GM10266 (cell line): ENCODE measurements at regions not wholly inside any gene's neighbourhood (a gene's known extent, or its start where the extent isn't known, plus 50 kb on each side); places are given as distances from the start of the nearest gene placed in this dataset.

Source experiments
- DNase-seq: peaks from one replicate; pipeline ENCODE4 v3.0.0; 2012; ENCODE audit errors: extremely low spot score
- TF ChIP-seq, protein P1 (sequence below): IDR thresholded peaks from 2 replicates; pipeline ENCODE4 v1.5.1; 2012; ENCODE audit warnings: mild to moderate bottlenecking, low read depth; ENCODE audit not compliant: control insufficient read depth, insufficient read depth; ENCODE audit errors: missing control alignments

DNA sequence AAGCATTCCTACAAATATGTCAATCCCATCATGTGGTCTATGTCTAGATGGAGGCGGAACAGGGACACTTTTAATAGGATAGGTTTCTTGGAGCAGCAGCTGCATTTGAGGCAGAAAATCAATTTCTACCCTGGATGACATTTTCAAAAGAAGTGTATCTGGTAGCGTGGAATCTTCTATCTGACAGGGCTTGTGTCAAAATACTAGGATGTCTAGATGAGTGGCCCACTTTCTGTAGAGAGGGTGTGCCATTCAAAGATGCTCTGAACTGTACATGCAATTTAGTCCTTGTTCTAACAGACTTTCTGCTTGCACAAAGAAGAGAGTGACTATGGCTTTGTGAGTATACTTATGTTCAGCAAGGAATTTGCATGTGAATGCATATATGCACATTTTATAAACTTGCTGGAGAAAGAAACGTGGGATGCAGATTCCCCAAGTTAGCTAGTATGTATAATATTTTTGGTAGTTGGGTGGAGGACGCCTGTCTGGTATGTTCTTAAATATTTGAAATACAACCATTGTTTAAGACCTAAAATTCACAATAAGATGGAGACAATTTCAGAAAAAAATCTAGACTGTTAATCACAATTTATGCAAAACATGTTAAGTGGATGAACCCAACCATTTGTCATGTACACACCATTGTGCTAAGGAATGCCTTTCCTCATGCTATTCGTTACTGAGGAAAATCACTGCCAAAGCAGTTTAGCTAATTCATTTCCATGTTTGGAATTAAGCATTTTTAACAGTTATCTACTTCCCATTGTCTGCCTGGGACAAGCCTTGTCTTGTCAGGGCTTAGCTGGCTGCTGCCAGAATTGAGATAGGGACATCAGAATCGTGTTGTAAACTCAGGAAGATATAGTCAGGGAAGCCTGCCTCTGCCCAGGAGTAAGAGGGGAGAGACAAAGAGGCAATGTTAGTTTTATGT is 129.1 kb upstream of the MEF2C start:
- no peak for DNase-seq
- TF ChIP-seq, protein P1, sequence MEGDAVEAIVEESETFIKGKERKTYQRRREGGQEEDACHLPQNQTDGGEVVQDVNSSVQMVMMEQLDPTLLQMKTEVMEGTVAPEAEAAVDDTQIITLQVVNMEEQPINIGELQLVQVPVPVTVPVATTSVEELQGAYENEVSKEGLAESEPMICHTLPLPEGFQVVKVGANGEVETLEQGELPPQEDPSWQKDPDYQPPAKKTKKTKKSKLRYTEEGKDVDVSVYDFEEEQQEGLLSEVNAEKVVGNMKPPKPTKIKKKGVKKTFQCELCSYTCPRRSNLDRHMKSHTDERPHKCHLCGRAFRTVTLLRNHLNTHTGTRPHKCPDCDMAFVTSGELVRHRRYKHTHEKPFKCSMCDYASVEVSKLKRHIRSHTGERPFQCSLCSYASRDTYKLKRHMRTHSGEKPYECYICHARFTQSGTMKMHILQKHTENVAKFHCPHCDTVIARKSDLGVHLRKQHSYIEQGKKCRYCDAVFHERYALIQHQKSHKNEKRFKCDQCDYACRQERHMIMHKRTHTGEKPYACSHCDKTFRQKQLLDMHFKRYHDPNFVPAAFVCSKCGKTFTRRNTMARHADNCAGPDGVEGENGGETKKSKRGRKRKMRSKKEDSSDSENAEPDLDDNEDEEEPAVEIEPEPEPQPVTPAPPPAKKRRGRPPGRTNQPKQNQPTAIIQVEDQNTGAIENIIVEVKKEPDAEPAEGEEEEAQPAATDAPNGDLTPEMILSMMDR: no peak

DNA sequence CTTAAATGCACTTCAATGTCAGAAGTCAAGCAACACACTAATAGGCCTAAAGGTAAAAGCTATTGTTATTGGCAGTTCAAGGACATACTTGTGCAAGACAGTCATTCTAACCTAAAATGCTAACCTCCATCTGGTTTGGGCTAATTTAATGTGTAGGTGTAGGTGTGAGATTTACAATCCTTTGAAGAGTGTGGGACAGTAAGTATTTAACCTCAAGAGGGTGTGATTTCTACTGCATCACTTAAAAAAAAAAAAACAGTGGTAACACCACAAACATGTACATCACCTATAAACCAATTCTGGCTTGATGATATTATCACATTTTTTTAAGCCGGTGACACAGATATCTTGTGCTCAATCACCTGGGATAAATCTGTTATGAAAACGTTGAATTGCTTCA is 127.5 kb upstream of the MEF2C start:
- TF ChIP-seq, protein P1: no peak
- DNase-seq: no peak

DNA sequence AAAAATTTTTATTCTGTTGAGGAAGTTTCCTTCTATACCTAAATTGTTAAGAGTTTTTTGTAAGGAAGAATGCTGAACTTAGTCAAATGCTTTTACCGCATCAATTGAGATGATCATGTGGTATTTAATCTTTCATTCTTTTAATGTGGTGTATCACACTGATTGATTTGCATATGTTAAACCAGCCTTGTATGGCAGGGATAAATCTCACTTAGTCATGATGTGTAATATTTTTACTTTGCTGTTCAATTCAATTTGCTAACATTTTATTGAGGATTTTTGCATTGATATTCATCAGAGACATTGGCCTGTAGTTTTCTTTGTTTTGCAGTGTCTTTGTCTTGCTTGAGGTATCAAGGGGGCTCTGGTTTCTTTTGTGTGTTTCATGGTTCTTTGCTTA is 125.3 kb upstream of the MEF2C start:
- TF ChIP-seq, protein P1: no peak
- no peak for DNase-seq

DNA sequence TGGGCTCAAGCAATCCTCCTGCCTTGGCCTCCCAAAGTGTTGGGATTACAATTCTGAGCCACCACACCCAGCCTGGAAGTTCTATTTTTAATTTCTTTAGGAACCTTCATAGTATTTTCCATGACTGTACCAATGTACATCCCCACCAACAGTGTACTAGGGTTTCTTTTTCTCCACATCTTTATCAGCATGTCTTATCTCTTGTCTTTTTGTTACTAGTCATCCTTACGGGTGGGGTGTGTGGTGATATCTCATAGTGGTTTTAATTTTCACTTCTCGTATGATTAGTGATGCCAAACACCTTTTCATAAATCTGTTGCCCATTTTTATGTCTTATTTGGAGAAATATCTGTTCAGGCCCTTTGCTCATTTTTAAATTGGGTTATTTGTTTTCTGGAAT is 123.0 kb upstream of the MEF2C start:
- TF ChIP-seq, protein P1: no peak

DNA sequence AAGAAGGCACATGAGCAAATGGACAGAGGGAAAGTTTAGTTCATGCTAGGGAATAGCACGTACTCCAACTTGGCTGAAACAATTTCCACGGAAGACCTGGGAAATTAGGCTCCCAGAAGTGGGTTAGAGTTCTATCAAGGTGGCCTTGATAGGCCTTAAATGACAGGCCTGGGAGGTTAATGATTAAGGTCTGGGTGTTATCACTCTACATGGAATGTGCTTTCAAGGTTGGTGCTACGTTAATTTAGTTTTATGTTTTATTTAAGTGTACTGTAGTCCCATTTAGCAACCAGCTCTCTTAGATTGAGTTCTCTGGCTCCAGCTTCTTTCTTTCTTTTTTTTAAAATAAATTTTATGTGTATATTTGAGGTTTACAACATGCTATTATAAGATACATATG is 121.4 kb upstream of the MEF2C start:
- TF ChIP-seq, protein P1: no peak

More for the DNA sequence above, 123.0 kb upstream of the MEF2C start:
- no peak for DNase-seq

DNA sequence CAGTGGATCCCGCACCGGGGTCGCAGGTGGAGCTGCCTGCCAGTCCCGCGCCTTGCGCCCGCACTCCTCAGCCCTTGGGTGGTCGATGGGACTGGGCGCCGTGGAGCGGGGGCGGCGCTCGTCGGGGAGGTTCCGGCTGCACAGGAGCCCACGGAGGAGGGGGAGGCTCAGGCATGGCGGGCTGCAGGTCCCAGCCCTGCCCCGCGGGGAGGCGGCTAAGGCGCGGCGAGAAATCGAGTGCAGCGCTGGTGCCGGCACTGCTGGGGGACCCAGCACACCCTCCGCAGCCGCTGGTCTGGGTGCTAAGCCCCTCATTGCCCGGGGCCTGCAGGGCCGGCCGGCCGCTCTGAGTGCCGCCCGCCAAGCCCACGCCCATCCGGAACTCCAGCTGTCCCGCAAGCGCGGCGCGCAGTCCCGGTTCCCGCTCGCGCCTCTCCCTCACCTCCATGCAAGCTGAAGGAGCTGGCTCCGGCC is 120.6 kb upstream of the MEF2C start:
- TF ChIP-seq, protein P1: no peak

More for the DNA sequence above, 121.4 kb upstream of the MEF2C start:
- no peak for DNase-seq

DNA sequence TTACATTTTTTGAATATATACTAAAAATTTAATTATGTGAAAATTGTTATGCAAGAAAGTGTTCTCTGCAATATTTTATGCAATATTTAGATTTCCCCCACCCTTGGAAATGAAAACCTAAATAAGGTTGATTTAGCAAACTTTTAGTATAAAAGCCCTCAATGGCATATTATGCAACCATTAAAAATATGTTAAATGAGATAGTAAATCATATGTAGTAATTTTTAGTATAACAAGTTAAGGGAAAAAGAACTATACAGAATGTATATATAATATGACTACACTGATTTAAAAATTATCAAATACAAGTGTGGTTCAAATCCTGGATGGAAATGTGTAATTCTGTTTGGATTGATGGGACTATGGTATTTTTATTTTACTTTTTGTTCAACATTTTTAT is 116.9 kb upstream of the MEF2C start:
- DNase-seq: no peak
- TF ChIP-seq, protein P1: no peak

More for the DNA sequence above, 120.6 kb upstream of the MEF2C start:
- no peak for DNase-seq
